ENCODE measurements at regions not wholly inside any gene's neighbourhood (a gene's known extent, or its start where the extent isn't known, plus 50 kb on each side); places are given as distances from the start of the nearest gene placed in this dataset.

- Histone ChIP-seq H3K36me3 (ENCODE audit: control insufficient read depth, insufficient read depth, low read length) (no peaks in the 10 kb centered on the region), H3K4me3 (ENCODE audit: low read length) (no peak overlapping the region), H3K27me3 (ENCODE audit: control insufficient read depth, insufficient read depth, low read length) (no peaks in the 10 kb centered on the region), H3K9me3 (ENCODE audit: control insufficient read depth, insufficient read depth, low read length) (no peaks in the 10 kb centered on the region), H3K4me1 (ENCODE audit: control insufficient read depth, insufficient read depth, low read length) (peaks cover 3% of the 10 kb centered on the region), H3K27ac (ENCODE audit: low read length) (no peak overlapping the region)
- peaks cover 2 to 8% of the 10 kb centered on the region in 2 donors for H3K9me3 Mint-ChIP-seq
- peaks cover 11% of the 10 kb centered on the region for H3K36me3 Mint-ChIP-seq
- peaks cover 7 to 11% of the 10 kb centered on the region in 2 donors for H3K27me3 Mint-ChIP-seq (ENCODE audit: low read depth in 2 of 2)
- no peak overlapping the region for H3K4me3 Mint-ChIP-seq
- H3K27ac Mint-ChIP-seq: no peak overlapping the region
- peaks cover 25 to 26% of the 10 kb centered on the region in 2 donors for H3K4me1 Mint-ChIP-seq
- DNase-seq (no peak), ATAC-seq (no peak)
- intact Hi-C loops (cut with micrococcal nuclease): no loop called here
- TF ChIP-seq, protein P1, sequence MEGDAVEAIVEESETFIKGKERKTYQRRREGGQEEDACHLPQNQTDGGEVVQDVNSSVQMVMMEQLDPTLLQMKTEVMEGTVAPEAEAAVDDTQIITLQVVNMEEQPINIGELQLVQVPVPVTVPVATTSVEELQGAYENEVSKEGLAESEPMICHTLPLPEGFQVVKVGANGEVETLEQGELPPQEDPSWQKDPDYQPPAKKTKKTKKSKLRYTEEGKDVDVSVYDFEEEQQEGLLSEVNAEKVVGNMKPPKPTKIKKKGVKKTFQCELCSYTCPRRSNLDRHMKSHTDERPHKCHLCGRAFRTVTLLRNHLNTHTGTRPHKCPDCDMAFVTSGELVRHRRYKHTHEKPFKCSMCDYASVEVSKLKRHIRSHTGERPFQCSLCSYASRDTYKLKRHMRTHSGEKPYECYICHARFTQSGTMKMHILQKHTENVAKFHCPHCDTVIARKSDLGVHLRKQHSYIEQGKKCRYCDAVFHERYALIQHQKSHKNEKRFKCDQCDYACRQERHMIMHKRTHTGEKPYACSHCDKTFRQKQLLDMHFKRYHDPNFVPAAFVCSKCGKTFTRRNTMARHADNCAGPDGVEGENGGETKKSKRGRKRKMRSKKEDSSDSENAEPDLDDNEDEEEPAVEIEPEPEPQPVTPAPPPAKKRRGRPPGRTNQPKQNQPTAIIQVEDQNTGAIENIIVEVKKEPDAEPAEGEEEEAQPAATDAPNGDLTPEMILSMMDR (IDR thresholded peaks at IDR 0.05): no peak
- WGBS (ENCODE audit: insufficient coverage): 88% methylated on average over 1 of the region's 1 CpG
Measured at GRCh38 chr21:35479529-35479928, 430.4 kb upstream of the RUNX1 start.

DNA sequence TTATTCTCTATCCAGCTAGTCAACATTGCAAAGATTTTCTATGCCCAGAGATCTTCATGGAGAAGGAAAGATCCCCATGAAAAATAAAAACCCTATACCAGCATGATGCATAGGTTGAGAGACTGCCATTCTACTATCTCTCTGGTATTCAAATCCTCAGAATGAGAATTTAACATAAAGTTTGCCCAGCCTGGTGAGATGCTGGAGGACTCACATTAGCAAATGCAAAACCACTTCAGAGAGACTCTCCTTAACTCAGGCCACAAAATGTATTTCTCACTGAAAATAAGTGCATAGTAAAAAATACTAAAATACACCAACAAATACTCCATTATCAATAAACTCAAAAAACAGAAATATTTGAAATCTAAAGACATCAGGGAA, 430.0 kb upstream of the RUNX1 start:
- Histone ChIP-seq H3K4me1 (ENCODE audit: control insufficient read depth, insufficient read depth, low read length) (peaks cover 3% of the 10 kb centered on the region), H3K4me3 (ENCODE audit: low read length) (no peak overlapping the region), H3K27ac (ENCODE audit: low read length) (no peak overlapping the region), H3K36me3 (ENCODE audit: control insufficient read depth, insufficient read depth, low read length) (no peaks in the 10 kb centered on the region), H3K9me3 (ENCODE audit: control insufficient read depth, insufficient read depth, low read length) (no peaks in the 10 kb centered on the region), H3K27me3 (ENCODE audit: control insufficient read depth, insufficient read depth, low read length) (no peaks in the 10 kb centered on the region)
- peaks cover 2 to 8% of the 10 kb centered on the region in 2 donors for H3K9me3 Mint-ChIP-seq
- DNase-seq (no peak), ATAC-seq (no peak)
- H3K4me3 Mint-ChIP-seq: no peak overlapping the region
- no peak overlapping the region for H3K27ac Mint-ChIP-seq
- TF ChIP-seq, protein P1 (IDR thresholded peaks at IDR 0.05): no peak
- intact Hi-C loops (cut with micrococcal nuclease): no loop called here
- H3K36me3 Mint-ChIP-seq: peaks cover 11% of the 10 kb centered on the region
- H3K27me3 Mint-ChIP-seq (ENCODE audit: low read depth in 2 of 2): peaks cover 2 to 8% of the 10 kb centered on the region in 2 donors
- peaks cover 25 to 26% of the 10 kb centered on the region in 2 donors for H3K4me1 Mint-ChIP-seq

GRCh38 chr21:35478161-35479064, 429.3 kb upstream of the RUNX1 start:
- H3K27ac ChIP-seq (ENCODE audit: low read length): no peak overlapping the region
- H3K36me3 ChIP-seq (ENCODE audit: control insufficient read depth, insufficient read depth, low read length): no peaks in the 10 kb centered on the region
- no peak overlapping the region for H3K4me3 Mint-ChIP-seq
- ATAC-seq: no peak
- intact Hi-C loops (cut with micrococcal nuclease): no loop called here
- H3K27ac Mint-ChIP-seq: no peak overlapping the region
- no peaks in the 10 kb centered on the region for H3K9me3 ChIP-seq (ENCODE audit: control insufficient read depth, insufficient read depth, low read length)
- TF ChIP-seq, protein P1 (IDR thresholded peaks at IDR 0.05): no peak
- H3K27me3 ChIP-seq (ENCODE audit: control insufficient read depth, insufficient read depth, low read length): no peaks in the 10 kb centered on the region
- WGBS (ENCODE audit: insufficient coverage): 70% methylated on average over 5 of the region's 5 CpGs
- peaks cover 2 to 8% of the 10 kb centered on the region in 2 donors for H3K9me3 Mint-ChIP-seq
- H3K4me3 ChIP-seq (ENCODE audit: low read length): no peak overlapping the region
- no peak for DNase-seq
- H3K27me3 Mint-ChIP-seq (ENCODE audit: low read depth in 2 of 2): peaks cover 0 to 7% of the 10 kb centered on the region in 2 donors
- H3K4me1 ChIP-seq (ENCODE audit: control insufficient read depth, insufficient read depth, low read length): peaks cover 3% of the 10 kb centered on the region
- H3K36me3 Mint-ChIP-seq: peaks cover 11% of the 10 kb centered on the region
- H3K4me1 Mint-ChIP-seq: peaks cover 25 to 26% of the 10 kb centered on the region in 2 donors

Measured in natural killer cell (primary cell).